ENCODE measurements at regions not wholly inside any gene's neighbourhood (a gene's known extent, or its start where the extent isn't known, plus 50 kb on each side); places are given as distances from the start of the nearest gene placed in this dataset.
"Not testable (repeated sequence)": the region's sequence is repeated elsewhere in the genome, so short reads cannot be mapped to it uniquely, and the experiment has no call there.

DNA sequence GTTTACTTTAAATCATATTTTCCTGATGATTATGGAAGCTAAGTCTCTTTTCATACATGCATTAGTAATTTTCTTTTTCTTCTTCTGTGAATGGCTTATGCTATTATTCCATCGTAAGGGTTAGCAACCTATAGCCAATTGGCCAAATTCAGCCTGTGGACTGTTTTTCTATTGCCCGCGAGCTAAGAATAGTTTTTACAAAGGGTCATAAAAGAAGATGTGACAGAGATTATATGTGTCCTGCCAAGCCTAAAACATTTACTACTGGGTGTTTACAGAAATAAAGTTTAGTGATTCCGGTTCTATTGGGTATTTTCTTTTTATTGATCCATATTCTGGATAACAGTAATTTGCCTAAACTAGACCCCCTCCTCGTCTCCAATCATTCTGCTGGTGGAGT lies 268.8 kb upstream of the DIO3 start:
- DNase-seq (no peak), ATAC-seq (ENCODE audit: insufficient read depth, low FRiP score) (no peak)
- Histone ChIP-seq H3K9me3 (ENCODE audit: control insufficient read depth in 4 of 4, insufficient read depth in 3 of 4, low read length in 3 of 4) (peaks cover 0 to 9% (median 2%) of the 10 kb centered on the region in 4 donors), H3K27ac (ENCODE audit: low read depth in 1 of 2, low read length in 1 of 2) (no peak overlapping the region), H3K4me1 (ENCODE audit: control insufficient read depth in 5 of 5, insufficient read depth in 5 of 5, low read length in 5 of 5) (peaks cover 0 to 14% (median 0%) of the 10 kb centered on the region in 5 donors), H3K9ac (ENCODE audit: insufficient read depth in 1 of 2, low read length in 2 of 2) (no peak overlapping the region), H3K27me3 (ENCODE audit: control insufficient read depth in 3 of 3, insufficient read depth in 3 of 3, low read length in 2 of 3) (peaks cover 0 to 2% (median 0%) of the 10 kb centered on the region in 3 donors), H3K4me3 (no peak overlapping the region), H3K36me3 (ENCODE audit: control insufficient read depth in 4 of 4, insufficient read depth in 4 of 4, low read length in 4 of 4) (no peaks in the 10 kb centered on the region)
- WGBS, 2 donors: 80 to 95% methylated on average over 5 of the region's 5 CpGs
- TF ChIP-seq, protein P1, sequence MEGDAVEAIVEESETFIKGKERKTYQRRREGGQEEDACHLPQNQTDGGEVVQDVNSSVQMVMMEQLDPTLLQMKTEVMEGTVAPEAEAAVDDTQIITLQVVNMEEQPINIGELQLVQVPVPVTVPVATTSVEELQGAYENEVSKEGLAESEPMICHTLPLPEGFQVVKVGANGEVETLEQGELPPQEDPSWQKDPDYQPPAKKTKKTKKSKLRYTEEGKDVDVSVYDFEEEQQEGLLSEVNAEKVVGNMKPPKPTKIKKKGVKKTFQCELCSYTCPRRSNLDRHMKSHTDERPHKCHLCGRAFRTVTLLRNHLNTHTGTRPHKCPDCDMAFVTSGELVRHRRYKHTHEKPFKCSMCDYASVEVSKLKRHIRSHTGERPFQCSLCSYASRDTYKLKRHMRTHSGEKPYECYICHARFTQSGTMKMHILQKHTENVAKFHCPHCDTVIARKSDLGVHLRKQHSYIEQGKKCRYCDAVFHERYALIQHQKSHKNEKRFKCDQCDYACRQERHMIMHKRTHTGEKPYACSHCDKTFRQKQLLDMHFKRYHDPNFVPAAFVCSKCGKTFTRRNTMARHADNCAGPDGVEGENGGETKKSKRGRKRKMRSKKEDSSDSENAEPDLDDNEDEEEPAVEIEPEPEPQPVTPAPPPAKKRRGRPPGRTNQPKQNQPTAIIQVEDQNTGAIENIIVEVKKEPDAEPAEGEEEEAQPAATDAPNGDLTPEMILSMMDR (IDR thresholded peaks at IDR 0.05; ENCODE audit: control extremely low read depth, extremely low read depth): no peak

DNA sequence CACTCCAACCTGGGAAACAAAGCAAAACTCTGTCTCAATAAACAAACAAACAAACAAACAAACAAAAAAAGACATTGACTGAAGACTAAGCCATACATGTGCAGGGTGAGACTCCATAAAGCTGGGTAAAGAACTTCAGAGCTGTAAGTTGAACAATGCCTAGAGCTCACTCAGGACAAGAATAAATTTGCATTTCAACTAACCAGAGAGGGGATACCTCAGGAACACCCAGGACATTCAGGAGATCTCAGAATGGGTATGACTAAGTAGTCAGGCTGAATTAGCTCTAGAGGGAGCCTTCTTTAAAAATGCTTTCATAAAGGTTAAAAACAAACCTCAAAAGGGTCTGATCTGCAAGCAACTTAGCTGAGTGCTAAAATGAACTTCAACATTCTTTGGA lies 267.7 kb upstream of the DIO3 start:
- H3K27ac ChIP-seq (ENCODE audit: low read depth in 1 of 2, low read length in 1 of 2): no peak overlapping the region
- H3K4me1 ChIP-seq (ENCODE audit: control insufficient read depth in 5 of 5, insufficient read depth in 5 of 5, low read length in 5 of 5): peaks cover 0 to 5% (median 0%) of the 10 kb centered on the region in 5 donors
- peaks cover 0 to 11% (median 5%) of the 10 kb centered on the region in 4 donors for H3K9me3 ChIP-seq (ENCODE audit: control insufficient read depth in 4 of 4, insufficient read depth in 3 of 4, low read length in 3 of 4)
- TF ChIP-seq, protein P1 (IDR thresholded peaks at IDR 0.05; ENCODE audit: control extremely low read depth, extremely low read depth): no peak
- no peak overlapping the region for H3K4me3 ChIP-seq
- H3K27me3 ChIP-seq (ENCODE audit: control insufficient read depth in 3 of 3, insufficient read depth in 3 of 3, low read length in 2 of 3): peaks cover 0 to 2% (median 0%) of the 10 kb centered on the region in 3 donors
- no peaks in the 10 kb centered on the region for H3K36me3 ChIP-seq (ENCODE audit: control insufficient read depth in 4 of 4, insufficient read depth in 4 of 4, low read length in 4 of 4)
- no peak overlapping the region for H3K9ac ChIP-seq (ENCODE audit: insufficient read depth in 1 of 2, low read length in 2 of 2)
- ATAC-seq (ENCODE audit: insufficient read depth, low FRiP score) (no peak), DNase-seq (no peak)

DNA sequence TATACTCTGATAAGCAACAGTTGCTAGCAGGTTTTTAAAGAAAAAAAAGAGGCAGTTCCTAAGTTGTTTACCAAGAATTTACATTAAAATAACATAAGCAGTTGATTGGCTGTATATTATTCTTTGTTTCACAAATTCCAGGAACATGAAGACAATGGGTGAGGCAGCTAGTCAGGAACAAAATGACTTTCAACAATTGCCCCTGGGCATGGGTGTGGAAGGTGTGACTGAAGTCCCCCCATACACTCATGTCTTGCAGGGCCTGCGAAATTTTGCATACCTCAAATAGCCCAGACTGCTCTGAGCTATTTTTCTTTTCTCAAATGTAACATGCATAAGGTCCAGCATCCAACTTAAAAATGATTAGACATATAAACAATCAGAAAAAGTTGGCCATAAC lies 267.2 kb upstream of the DIO3 start:
- TF ChIP-seq, protein P1 (IDR thresholded peaks at IDR 0.05; ENCODE audit: control extremely low read depth, extremely low read depth): no peak
- no peak for DNase-seq
- Histone ChIP-seq H3K9ac (ENCODE audit: insufficient read depth in 1 of 2, low read length in 2 of 2) (no peak overlapping the region), H3K4me1 (ENCODE audit: control insufficient read depth in 5 of 5, insufficient read depth in 5 of 5, low read length in 5 of 5) (no peaks in the 10 kb centered on the region), H3K9me3 (ENCODE audit: control insufficient read depth in 4 of 4, insufficient read depth in 3 of 4, low read length in 3 of 4) (peaks cover 0 to 11% (median 5%) of the 10 kb centered on the region in 4 donors), H3K36me3 (ENCODE audit: control insufficient read depth in 4 of 4, insufficient read depth in 4 of 4, low read length in 4 of 4) (no peaks in the 10 kb centered on the region), H3K27me3 (ENCODE audit: control insufficient read depth in 3 of 3, insufficient read depth in 3 of 3, low read length in 2 of 3) (peaks cover 0 to 2% (median 0%) of the 10 kb centered on the region in 3 donors), H3K4me3 (no peak overlapping the region), H3K27ac (ENCODE audit: low read depth in 1 of 2, low read length in 1 of 2) (no peak overlapping the region)
- ATAC-seq (ENCODE audit: insufficient read depth, low FRiP score): no peak
- WGBS, 2 donors: 67 to 69% methylated on average over 1 of the region's 1 CpG

- not testable (repeated sequence) for DNase-seq; H3K36me3 ChIP-seq (ENCODE audit: control insufficient read depth in 4 of 4, insufficient read depth in 4 of 4, low read length in 4 of 4); ATAC-seq (ENCODE audit: insufficient read depth, low FRiP score); H3K4me1 ChIP-seq (ENCODE audit: control insufficient read depth in 5 of 5, insufficient read depth in 5 of 5, low read length in 5 of 5); H3K9ac ChIP-seq (ENCODE audit: insufficient read depth in 1 of 2, low read length in 2 of 2); H3K27me3 ChIP-seq (ENCODE audit: control insufficient read depth in 3 of 3, insufficient read depth in 3 of 3, low read length in 2 of 3); H3K27ac ChIP-seq (ENCODE audit: low read depth in 1 of 2, low read length in 1 of 2); H3K4me3 ChIP-seq
- 61 to 68% methylated on average over 4 of the region's 4 CpGs for WGBS, 2 donors
- peaks cover 0 to 11% (median 5%) of the 10 kb centered on the region in 4 donors for H3K9me3 ChIP-seq (ENCODE audit: control insufficient read depth in 4 of 4, insufficient read depth in 3 of 4, low read length in 3 of 4)
These were observed 261.5 kb upstream of the DIO3 start for GRCh38 chr14:101299781-101300180.
